Neural cell (in vitro differentiated cells): ENCODE measurements at regions not wholly inside any gene's neighbourhood (a gene's known extent, or its start where the extent isn't known, plus 50 kb on each side); places are given as distances from the start of the nearest gene placed in this dataset.

Experiments used
- H2AFZ ChIP-seq: fragments of 200-600, 300-800 bp; sonication (generic), shearing (Covaris generic); 2 replicates; pipeline ENCODE4 v1.6.0; 2014; ENCODE audit warnings: low read depth, mild to moderate bottlenecking, antibody characterized with exemption, low read length, moderate library complexity
- H3F3A ChIP-seq: fragments of 200-600 bp; shearing (Covaris generic); 2 replicates; pipeline ENCODE4 v1.6.1; 2016; ENCODE audit warnings: mild to moderate bottlenecking, moderate library complexity, mixed read lengths, antibody characterized with exemption, low read length; ENCODE audit not compliant: insufficient read depth, poor library complexity, severe bottlenecking
- H3K27ac ChIP-seq: fragments of 200-600, 300-800 bp; sonication (generic), shearing (Covaris generic); 2 replicates; pipeline ENCODE4 v1.5.1; 2014; ENCODE audit warnings: mild to moderate bottlenecking, low read length, moderate library complexity
- H3K27me3 ChIP-seq: fragments of 300-800, 200-600 bp; sonication (generic), shearing (Covaris generic); 2 replicates; pipeline ENCODE4 v1.6.0; 2014; ENCODE audit warnings: mild to moderate bottlenecking, low read depth, low read length, moderate library complexity; ENCODE audit not compliant: insufficient read depth
- H3K36me3 ChIP-seq: fragments of 300-800, 200-600 bp; sonication (generic), shearing (Covaris generic); 2 replicates; pipeline ENCODE4 v1.5.1; 2014; ENCODE audit warnings: mild to moderate bottlenecking, antibody characterized with exemption, low read length, moderate library complexity; ENCODE audit not compliant: insufficient read depth
- H3K4me2 ChIP-seq: fragments of 300-800, 200-600 bp; sonication (generic), shearing (Covaris generic); 2 replicates; pipeline ENCODE4 v1.6.0; 2014; ENCODE audit warnings: mild to moderate bottlenecking, low read length
- H3K4me3 ChIP-seq: fragments of 300-800, 200-600 bp; sonication (generic), shearing (Covaris generic); 2 replicates; pipeline ENCODE4 v1.5.1; 2014; ENCODE audit warnings: mild to moderate bottlenecking, low read length, moderate library complexity
- H3K79me2 ChIP-seq: fragments of 200-600 bp; shearing (Covaris generic); replicated peaks from 2 replicates; pipeline ENCODE4 v1.6.0; 2014; ENCODE audit warnings: mild to moderate bottlenecking, low read length, moderate library complexity; ENCODE audit not compliant: insufficient read depth
- H3K9ac ChIP-seq: fragments of 300-800, 200-600 bp; sonication (generic), shearing (Covaris generic); 2 replicates; pipeline ENCODE4 v1.6.1; 2016; ENCODE audit warnings: mild to moderate bottlenecking, low read length, mixed read lengths
- H3K9me2 ChIP-seq: fragments of 200-600 bp; shearing (Covaris generic); 2 replicates; pipeline ENCODE4 v1.6.1; 2016; ENCODE audit warnings: mild to moderate bottlenecking, low read length, mixed read lengths; ENCODE audit not compliant: insufficient read depth
- H3K9me3 ChIP-seq: fragments of 200-600, 300-800 bp; sonication (generic), shearing (Covaris generic); 2 replicates; pipeline ENCODE4 v1.6.1; 2016; ENCODE audit warnings: mild to moderate bottlenecking, mixed run types, low read length, moderate library complexity, mixed read lengths
- H4K20me1 ChIP-seq: fragments of 200-600 bp; shearing (Covaris generic); 2 replicates; pipeline ENCODE4 v1.6.1; 2016; ENCODE audit warnings: mild to moderate bottlenecking, mixed run types; ENCODE audit not compliant: insufficient read depth
- CTCF ChIP-seq: fragments of 450-650 bp; IDR thresholded peaks from 2 replicates; pipeline ENCODE4 v1.5.1; 2014; ENCODE audit warnings: antibody characterized with exemption, mild to moderate bottlenecking, moderate library complexity; ENCODE audit not compliant: poor library complexity, severe bottlenecking
- EP300 ChIP-seq: fragments of 450-650 bp; conservative IDR thresholded peaks from 2 replicates; pipeline ENCODE4 v1.6.1; 2014; ENCODE audit warnings: antibody characterized with exemption, mild to moderate bottlenecking, moderate library complexity; ENCODE audit not compliant: poor library complexity, severe bottlenecking
- EZH2 ChIP-seq: fragments of 200-600, 300-800 bp; shearing (Covaris generic), sonication (generic); IDR thresholded peaks from 2 replicates; pipeline ENCODE4 v1.6.1; 2014; ENCODE audit warnings: antibody characterized with exemption, low read length, borderline replicate concordance, mild to moderate bottlenecking; ENCODE audit not compliant: insufficient read depth, poor library complexity, severe bottlenecking
- MXI1 ChIP-seq: fragments of 450-650 bp; conservative IDR thresholded peaks from 2 replicates; pipeline ENCODE4 v1.6.1; 2014; ENCODE audit warnings: antibody characterized with exemption, mild to moderate bottlenecking; ENCODE audit not compliant: poor library complexity, severe bottlenecking
- POLR2AphosphoS5 ChIP-seq: IDR thresholded peaks from 2 replicates; pipeline ENCODE4 v1.6.1; 2012
- RAD21 ChIP-seq: fragments of 450-650 bp; conservative IDR thresholded peaks from 2 replicates; pipeline ENCODE4 v1.6.1; 2014; ENCODE audit warnings: antibody characterized with exemption, mild to moderate bottlenecking, moderate library complexity
- REST ChIP-seq: IDR thresholded peaks from 2 replicates; pipeline ENCODE4 v1.6.1; 2012; ENCODE audit warnings: borderline replicate concordance
- SMC3 ChIP-seq: fragments of 450-650 bp; conservative IDR thresholded peaks from 2 replicates; pipeline ENCODE4 v1.6.1; 2014; ENCODE audit warnings: antibody characterized with exemption, mild to moderate bottlenecking, moderate library complexity; ENCODE audit not compliant: poor library complexity
- TAF1 ChIP-seq: IDR thresholded peaks from 2 replicates; pipeline ENCODE4 v1.6.1; 2012; ENCODE audit warnings: low read depth

GRCh38 chr18:41144441-41144840 is 810.6 kb upstream of the PIK3C3 start:
- Histone ChIP-seq H3K79me2 (no peaks in the 10 kb centered on the region), H3K9ac (no peak overlapping the region), H4K20me1 (no peaks in the 10 kb centered on the region), H3K4me3 (no peak overlapping the region), H3K36me3 (no peaks in the 10 kb centered on the region), H3K27me3 (no peaks in the 10 kb centered on the region), H3F3A (no peaks in the 10 kb centered on the region), H3K9me2 (no peaks in the 10 kb centered on the region), H3K9me3 (no peaks in the 10 kb centered on the region), H2AFZ (no peak overlapping the region), H3K4me2 (no peak overlapping the region), H3K27ac (peak overlapping the region; percentile 74)
- no peak for TF ChIP-seq TAF1
- no peak for TF ChIP-seq REST
- TF ChIP-seq CTCF, result no peak
- no peak for TF ChIP-seq RAD21
- TF ChIP-seq SMC3, result no peak
- TF ChIP-seq MXI1, result no peak
- no peak for TF ChIP-seq EP300
- TF ChIP-seq POLR2AphosphoS5, result no peak
- TF ChIP-seq EZH2, result no peak

- Histone ChIP-seq H3F3A (no peaks in the 10 kb centered on the region), H3K4me2 (no peak overlapping the region), H3K9ac (no peak overlapping the region), H3K27me3 (no peaks in the 10 kb centered on the region), H3K9me3 (no peaks in the 10 kb centered on the region), H2AFZ (no peak overlapping the region), H3K27ac (no peak overlapping the region), H3K4me3 (no peak overlapping the region), H3K79me2 (no peaks in the 10 kb centered on the region), H4K20me1 (no peaks in the 10 kb centered on the region), H3K36me3 (no peaks in the 10 kb centered on the region), H3K9me2 (no peaks in the 10 kb centered on the region)
- TF ChIP-seq EZH2, result no peak
- TF ChIP-seq REST, result no peak
- TF ChIP-seq TAF1, result no peak
- TF ChIP-seq MXI1, result no peak
- TF ChIP-seq POLR2AphosphoS5, result no peak
- no peak for TF ChIP-seq RAD21
- no peak for TF ChIP-seq CTCF
- TF ChIP-seq SMC3, result no peak
- no peak for TF ChIP-seq EP300
Observed at GRCh38 chr18:41140506-41140905, 814.5 kb upstream of the PIK3C3 start.
